GM19372 (cell line): ENCODE measurements at regions not wholly inside any gene's neighbourhood (a gene's known extent, or its start where the extent isn't known, plus 50 kb on each side); places are given as distances from the start of the nearest gene placed in this dataset.
"Not testable (repeated sequence)": the region's sequence is repeated elsewhere in the genome, so short reads cannot be mapped to it uniquely, and the experiment has no call there.

Experiments
- ATAC-seq: cut with Tn5 transposase; IDR thresholded peaks from one replicate; pipeline ENCODE4 v1.9.1; 2021; ENCODE audit warnings: mild to moderate bottlenecking, low read depth, moderate library complexity; ENCODE audit not compliant: unreplicated experiment

- ATAC-seq, result no peak
Measured at GRCh38 chr5:57429513-57430120, 53.0 kb downstream of the ACTBL2 start.

DNA sequence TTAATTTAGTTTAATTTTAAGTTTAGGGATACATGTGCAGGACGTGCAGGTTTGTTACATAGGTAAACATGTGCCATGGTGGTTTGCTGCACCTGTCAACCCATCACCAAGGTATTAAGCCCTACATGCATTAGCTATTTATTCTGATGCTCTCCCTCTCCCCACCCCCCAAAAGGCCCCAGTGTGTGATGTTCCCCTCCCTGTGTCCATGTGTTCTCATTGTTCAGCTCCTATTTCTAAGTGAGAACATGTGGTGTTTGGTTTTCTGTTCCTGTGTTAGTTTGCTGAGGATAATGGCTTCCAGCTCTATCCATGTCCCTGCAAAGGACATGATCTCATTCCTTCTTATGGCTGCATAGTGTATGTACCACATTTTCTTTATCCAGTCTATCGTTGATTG is 53.6 kb downstream of the ACTBL2 start:
- ATAC-seq, result not testable (repeated sequence)

DNA sequence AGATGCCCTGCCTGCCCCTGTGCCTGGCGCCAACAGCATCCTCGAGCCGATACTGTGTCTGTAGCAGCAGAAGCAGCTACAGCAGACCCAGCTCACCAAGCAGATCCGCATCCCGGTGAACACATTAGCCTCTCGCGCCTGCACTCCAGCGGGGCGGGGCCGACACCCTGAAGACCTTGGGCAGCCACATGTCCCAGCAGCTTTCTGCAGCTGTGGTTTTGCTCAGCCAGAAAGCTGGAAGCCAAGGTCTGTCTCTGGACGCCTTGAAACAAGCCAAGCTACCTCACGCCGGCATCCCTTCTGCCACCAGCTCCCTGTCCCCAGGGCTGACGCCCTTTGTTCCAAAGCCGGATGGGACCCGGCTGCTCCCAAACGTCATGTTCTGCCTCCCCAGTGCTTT is 59.6 kb downstream of the ACTBL2 start:
- no peak for ATAC-seq

- ATAC-seq, result no peak
Measured at GRCh38 chr5:57422341-57422740, 60.3 kb downstream of the ACTBL2 start.

- ATAC-seq, result no peak
Measured at GRCh38 chr5:57420801-57421200, 61.8 kb downstream of the ACTBL2 start.

DNA sequence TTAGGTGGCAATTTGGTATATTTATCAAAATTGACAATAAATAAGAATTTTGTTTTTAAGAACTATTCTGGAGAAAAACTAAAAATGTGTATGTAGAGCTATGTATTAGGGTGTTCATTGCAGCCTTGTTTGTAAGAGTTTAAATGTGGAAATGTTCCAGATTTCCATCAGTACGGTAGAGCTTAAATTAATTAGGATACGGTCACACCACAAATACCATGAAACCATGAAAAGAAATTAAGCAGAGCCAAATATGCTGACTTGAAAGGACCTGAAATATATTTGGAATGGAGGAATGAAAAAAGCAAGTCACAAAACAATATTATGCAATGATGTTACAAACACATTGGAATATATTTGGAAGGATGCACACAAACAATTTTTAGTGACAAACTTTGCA is 64.6 kb downstream of the ACTBL2 start:
- ATAC-seq, result no peak

- no peak for ATAC-seq
Measured at GRCh38 chr5:57417320-57417719, 65.3 kb downstream of the ACTBL2 start.

- ATAC-seq, result no peak
Measured at GRCh38 chr5:57416278-57416994, 66.2 kb downstream of the ACTBL2 start.

GRCh38 chr5:57414857-57415256 is 67.8 kb downstream of the ACTBL2 start:
- ATAC-seq, result no peak

DNA sequence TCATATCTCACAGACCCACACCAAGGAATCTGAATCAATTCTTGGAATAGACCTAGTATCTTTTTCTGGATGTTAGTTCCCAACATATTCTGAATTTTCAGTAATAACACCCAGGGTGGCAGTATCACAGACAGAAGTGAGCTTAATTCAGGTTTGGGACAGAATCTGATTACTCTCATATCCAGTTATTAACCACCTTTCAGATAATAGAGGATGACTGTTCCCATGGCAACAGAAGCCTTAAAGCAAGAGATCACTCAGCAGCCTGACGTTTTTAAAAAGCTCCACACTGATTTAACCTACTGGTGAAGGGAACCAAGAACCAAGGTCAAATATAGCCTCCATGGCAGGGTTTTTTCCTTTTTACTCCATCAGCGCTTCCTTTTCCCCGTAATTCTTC is 68.4 kb downstream of the ACTBL2 start:
- ATAC-seq, result no peak

DNA sequence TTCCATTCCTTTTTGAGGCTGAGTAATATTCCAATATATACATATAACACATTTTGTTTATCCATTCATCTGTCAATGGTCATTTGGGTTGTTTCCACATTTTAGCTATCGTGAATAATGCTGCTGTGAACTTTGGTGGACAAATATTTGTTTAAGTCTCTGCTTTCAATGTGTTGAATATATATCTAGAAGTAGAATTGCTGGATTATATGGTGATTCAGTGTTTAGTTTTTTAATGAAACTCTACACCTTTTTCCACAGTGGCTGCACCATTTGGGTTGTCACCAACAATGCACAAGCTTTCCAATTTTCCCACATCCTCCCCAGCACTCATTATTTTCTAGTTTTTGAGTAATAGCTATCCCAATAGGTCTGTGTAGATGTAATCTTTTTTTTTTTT is 69.5 kb downstream of the ACTBL2 start:
- ATAC-seq, result no peak

DNA sequence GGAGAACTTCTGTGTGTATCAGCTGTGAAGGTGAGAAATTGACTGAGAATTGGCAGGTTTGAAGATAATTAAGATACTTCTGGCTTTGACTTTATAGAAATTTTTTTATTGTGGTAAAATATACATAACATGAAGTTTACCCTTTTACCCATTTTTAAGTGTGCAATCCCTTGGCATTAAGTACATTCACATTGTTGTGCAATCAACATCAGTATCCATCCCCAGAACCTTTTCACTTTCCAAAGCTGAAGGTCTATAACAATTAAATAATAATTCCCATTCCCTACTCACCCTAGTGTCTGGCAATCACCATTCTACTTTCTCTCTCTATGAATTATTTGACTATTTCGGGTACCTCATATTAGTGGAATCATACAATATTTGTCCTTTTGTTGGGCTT is 69.9 kb downstream of the ACTBL2 start:
- no peak for ATAC-seq

DNA sequence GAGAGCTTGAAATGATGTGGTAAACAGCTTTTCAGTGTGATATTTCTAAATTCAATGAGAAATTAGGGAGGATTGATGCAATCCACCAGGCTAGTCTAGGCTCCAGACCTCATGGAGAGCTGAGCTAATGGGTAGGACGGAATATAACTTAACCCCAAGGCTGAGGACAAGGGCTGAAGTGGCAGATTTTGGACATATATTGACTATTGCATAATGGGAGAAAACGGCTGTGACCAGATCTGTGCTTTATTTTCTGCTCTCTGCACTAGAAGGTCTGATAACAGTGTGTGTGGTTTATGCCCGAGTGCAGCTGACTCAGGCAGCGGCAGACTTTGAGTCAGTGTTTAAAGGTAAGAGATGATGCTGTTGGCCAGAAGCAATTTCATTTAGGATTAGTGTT is 70.6 kb downstream of the ACTBL2 start:
- ATAC-seq, result no peak

DNA sequence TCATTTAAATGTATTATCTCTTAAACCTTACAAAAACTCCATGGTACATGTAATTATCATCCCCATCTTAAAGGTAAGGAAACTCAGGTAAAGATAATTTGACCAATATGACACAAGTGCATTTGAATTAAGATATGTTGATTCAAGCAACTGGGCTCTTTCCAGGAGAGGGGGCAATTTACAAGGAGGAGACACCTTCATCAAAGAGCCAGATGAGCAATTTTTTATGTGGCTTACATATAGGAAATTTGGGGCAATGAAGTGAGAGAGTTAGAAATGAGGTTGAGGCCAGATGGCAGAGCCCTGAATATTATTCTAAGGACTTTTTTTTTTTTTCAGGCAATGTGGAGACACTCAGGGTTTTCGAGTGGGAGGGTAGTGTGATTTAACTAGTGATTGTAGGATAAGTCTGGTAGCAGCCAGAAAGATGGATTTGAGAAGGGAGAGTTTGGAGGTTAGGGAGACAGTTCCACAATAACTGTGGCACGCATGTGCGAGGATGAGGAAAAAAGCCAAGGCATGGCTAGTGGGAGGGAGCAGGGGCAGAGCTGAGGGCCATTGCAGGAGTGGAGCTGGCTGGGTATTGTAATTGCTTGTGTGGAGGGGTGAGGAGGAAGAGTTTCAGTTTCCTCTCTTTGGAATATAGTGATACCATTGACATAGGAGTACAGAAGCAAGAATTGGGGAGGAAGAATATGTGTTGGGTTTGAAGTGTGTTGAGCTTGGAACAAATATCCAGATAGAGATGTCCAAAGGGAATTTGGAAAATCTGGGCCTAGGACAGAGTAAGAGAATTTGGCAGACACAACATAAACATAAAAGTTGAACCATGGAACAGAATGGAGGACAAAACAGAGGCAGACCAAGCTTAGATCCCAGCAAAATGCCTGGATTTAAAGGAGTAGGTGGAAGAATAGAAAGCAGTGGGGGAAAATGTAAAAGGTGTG is 72.0 kb downstream of the ACTBL2 start:
- no peak for ATAC-seq

DNA sequence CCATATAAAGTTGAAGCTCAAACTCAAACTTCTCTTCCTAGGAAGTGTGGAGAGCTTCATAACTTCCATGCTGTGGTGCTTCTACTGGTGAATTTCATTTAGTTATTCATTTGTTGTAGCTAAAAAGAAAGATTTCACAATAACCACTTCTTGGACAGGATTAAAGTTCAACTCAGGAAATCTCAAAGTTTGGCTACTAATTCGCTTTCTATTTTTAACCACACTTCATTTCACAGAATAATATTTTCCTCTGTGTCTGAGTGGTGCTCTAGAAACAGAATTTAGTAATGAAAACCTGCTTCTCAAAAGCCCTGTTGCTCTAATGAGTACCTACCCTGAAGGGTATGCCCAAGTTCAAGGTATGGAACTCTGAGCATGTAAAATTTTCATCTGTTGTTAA is 73.9 kb downstream of the ACTBL2 start:
- no peak for ATAC-seq

GRCh38 chr5:57408285-57408684 is 74.3 kb downstream of the ACTBL2 start:
- ATAC-seq, result no peak

DNA sequence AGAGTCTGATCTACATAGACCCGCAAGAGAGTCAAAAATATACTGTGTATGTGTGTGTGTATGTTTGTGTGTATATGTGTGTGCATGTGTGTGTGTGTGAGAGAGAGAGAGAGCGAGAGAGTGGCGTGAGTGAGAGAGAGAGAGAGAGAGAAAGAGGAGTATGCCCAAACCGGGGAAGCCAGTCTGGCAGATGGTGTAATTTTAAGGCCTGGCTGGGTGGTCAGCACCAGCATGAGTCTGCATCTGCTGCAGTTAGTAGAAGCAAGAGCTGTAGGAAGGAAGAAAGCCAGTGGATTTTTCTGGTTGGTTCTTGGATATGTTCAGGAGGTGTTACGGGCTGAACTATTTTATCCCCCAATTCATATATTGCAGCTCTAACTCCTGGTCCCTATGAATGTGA is 75.2 kb downstream of the ACTBL2 start:
- no peak for ATAC-seq

DNA sequence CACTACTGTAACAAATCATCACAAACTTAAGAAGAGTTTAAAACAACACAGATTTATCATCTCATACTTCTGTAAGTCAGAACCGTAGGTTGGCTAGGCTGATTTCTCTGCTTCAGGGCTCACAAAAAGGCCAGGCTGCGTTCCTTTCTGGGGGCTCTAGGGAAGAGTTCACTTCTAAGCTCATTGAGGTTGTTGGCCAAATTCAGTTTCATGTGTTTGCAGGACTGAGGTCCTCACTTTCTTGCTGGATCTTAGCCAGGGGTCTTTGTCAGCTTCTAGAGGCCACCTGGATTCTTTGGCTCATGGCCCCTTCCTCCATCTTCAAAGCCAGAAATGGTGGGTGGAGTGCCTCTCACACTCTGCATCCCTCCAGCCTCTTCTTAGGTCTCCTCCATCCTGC is 76.0 kb downstream of the ACTBL2 start:
- no peak for ATAC-seq

DNA sequence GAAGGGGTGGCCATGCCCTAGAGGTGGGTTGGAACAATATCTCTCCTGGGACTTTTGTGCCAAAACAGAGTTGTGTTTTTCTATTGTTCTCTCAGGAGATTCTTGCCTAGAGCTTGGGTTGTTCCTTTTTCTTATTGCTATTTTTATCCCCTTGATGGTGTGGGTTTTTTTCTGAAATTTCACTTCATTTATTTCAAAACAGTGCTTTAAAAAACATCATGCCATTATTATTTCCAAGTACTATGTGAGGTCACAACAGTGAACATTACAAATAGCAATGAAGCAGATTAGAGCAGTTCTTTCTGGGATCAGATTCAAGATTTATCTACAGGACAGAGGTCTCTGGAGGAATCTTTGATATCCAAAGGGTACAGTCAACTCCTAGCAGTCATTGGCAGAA is 76.6 kb downstream of the ACTBL2 start:
- ATAC-seq, result no peak

DNA sequence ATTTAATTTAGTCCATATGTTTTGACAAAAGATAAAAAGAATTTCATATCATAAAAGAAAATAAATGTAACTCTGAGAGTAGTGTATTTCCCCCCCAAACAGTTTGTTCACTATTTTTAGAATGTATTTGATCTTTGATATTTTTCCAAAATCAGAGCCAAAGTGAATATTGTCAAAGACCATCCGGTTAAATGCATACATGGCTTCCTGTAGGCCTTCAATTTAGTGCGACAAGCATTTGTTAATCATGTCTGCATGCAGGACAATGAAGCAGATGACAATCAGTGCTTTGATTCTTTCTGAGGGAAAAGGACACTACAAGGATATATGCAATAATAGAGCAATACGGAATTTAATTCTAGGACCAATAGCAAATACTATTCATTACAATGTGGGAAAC is 79.8 kb downstream of the ACTBL2 start:
- no peak for ATAC-seq

- no peak for ATAC-seq
Measured at GRCh38 chr5:57402348-57402747, 80.3 kb downstream of the ACTBL2 start.
